ENCODE measurements at regions not wholly inside any gene's neighbourhood (a gene's known extent, or its start where the extent isn't known, plus 50 kb on each side); places are given as distances from the start of the nearest gene placed in this dataset.

DNA sequence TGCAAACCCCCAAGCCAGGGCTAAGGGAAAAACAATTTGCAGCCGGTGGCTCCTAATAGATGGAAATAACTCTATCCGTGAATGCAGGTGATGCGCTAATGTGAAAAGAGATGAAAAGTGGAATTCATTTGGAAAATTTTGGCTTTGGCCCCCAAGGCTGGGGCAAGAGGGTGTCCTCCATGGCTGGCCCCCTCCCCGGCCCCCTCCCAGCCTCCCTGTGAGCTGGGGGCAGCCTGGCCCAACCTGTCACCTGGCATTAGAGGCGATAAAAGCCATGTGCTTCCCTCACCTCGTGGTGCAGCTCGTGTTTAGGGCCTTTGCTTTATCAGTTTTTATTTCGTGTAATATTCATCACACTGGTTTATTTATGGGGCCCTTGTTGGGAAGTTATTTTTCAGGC lies 267.2 kb downstream of the ENGASE start:
- no peak for DNase-seq (ENCODE audit: low read depth)

DNA sequence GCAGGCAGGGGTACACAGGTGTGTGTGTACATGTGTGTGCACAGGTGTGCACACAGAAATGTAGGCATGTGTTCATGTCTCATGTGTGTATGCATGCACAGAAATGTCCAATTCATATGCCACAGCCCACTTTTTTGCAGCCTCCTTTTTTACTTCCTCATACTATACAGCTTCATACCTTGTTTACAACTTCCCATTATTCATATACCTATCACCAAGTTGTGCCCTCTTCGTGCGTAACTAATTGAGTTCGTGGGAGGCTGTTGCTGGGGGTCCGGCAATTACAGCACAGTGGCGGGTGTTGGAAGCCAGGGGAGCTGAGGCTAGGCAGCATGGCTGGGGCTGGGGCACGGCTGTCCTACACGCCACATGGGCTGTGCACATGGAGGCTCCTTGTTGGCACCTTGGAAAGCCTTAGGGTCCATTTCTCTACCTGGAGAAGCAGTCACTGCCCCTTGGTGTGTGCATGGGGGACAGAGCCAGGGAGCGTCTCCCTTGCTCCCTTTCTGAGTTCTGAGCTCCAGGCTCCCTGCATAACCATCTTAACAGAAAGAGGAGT lies 266.7 kb downstream of the ENGASE start:
- DNase-seq (ENCODE audit: low read depth) = no peak

DNA sequence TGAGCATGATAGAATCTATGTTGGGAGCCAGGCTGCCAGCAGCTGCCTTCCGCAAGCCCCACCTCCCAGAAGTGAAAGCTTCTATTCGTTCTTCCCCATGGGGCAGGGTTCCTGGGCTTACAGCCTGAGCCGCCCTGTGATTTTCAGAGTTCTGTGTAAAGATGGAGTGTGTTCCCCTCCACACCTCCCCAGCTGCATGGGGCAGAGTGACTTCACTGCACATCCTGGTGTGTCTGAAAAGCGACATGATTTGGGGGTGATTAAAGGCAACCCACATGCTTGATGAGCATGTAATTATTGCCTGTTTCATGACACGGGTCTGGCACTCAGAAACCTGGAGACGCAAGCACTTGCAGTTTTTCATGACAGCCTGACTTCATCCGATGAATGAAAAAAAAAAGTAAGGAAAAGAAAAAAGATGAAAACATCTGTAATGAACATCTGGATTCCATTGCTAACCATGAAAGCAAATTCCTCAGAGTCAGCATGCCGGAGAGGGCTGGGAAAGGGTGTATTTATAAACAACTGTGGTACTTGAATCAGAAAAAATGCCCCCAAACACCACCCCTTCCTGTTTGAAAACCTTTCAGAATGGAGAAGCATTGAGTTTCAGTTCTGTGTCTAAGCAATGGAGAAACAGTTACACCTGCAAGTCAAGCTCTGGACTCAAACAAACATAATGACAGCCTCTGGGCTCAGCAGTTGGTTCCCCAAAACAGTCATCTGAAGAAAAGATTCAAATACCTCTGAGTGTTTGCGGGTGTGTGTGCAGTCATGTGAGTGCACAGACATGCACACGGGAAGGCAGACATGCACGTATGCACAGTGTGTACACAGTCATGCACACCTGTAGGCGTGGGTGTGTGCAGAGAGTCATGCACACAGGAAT lies 266.0 kb downstream of the ENGASE start:
- no peak for DNase-seq (ENCODE audit: low read depth)

DNA sequence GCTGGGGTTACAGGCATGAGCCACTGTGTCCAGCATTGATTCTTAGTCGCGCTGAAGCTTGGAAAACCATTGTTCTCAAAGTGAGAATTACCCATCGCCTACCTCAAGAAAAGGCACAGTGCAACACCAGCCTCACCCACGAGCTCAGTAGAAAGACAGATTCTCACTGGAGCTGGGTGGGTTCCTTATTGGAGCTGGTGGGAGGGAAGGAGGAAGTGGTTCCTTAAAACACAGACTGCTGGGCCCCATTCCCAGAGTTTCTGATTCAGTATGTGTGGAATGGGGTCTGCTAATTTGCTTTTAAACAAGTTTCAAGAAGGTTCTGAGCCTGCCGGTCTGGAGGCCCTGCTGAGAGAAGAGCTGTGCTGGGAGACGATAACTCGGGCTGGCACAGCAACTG lies 264.7 kb downstream of the ENGASE start:
- no peak for DNase-seq (ENCODE audit: low read depth)

DNA sequence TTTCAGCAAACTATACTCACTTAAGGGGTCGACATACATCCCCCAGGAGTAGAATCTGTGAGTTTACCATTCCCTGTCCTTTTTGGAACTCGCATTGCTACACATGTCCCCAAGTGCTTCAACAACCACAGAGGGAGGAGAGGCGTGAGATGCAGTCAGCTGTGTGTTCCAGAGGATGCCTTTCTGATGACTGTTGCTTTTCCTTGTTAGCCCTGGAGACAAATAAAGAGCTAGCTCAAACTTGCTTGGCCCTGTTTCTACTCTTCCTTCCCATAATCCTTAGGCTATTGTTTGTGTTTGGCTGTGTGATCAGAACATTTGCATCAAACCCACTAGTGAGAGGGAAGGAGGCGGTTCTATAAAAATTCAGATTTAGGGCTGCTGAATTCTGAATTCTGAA lies 264.0 kb downstream of the ENGASE start:
- DNase-seq (ENCODE audit: low read depth) = no peak

DNA sequence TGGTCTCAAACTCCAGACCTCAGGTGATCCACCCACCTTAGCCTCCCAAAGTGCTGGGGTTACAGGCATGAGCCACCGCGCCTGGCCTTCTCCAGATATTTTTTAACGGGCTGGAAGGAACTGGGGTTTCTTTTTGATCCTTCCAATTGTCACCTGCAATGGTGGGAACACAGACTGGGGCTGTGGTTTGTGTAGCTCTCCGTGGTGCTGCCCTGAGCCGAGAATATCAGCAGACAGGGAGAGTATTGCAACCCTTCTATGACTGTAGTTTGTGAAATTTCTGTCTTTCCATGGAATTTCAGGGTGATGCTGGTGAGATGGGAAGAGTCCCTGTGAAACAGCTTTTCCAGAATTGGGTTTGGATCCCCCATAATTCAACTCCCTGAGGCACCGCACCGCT lies 263.5 kb downstream of the ENGASE start:
- no peak for DNase-seq (ENCODE audit: low read depth)

DNA sequence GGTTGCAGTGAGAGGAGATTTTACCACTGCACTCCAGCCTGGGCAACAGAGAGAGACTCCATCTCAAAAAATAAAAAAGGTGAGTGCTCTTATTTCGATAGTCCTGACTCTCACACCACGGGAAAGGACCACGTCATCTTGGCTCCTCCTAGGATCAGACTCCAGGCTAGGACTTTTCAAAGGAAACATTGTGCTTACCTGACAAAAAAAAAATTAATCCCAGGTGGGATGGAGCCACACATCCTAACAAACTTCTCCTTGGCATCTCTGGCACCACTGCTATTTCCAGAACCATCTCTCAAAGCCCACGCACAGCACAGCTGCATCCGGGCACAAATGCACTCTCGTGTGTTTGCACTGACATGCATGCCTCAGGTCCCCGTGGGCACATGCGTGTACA lies 262.4 kb downstream of the ENGASE start:
- no peak for DNase-seq (ENCODE audit: low read depth)

DNA sequence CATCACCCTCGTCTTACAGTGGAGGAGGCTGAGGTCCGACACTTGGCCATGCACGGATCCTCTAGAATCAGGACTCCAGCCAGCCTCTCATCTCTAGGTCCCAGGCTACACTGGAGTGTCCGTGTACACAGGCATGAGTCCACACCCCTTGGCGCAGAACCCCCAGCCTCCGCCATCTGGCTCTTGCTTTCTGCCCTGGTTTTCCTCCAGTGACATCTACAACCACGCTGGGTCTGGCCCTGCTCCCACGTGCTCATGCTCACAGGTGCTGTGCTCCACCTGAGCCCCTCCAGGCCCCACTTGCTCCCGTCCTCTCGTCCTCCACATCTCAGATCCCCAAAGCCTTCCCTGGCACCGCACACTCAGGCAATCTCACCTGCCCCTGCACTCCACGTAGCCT lies 260.8 kb downstream of the ENGASE start:
- DNase-seq (ENCODE audit: low read depth) = no peak

DNA sequence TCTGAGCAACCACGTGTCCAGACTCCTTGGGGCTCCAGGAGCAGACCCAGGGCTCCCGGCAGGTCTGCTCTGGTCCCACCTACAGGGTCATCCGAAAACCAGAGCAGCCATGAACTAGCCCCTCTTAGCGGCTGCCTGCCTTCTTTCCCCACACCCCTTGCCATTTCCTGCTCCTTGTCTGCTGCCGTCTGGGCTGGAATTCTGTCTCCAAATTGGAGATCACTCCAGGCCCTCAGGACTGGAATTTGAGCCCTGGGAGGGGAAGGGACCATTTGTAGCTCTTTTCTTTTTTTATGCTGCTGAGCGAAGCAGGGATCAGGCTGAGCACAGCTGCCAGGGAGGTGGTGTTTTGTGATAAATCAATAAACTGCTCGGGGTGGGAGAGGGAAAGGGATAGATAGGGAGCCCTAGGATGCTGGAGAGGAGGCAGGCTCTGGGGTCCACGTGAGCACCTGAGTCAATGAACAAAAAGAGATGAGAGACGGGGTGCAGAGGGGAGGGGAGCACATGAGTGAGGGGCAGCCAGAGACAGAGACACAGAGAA lies 257.5 kb downstream of the ENGASE start:
- DNase-seq (ENCODE audit: low read depth) = no peak

DNA sequence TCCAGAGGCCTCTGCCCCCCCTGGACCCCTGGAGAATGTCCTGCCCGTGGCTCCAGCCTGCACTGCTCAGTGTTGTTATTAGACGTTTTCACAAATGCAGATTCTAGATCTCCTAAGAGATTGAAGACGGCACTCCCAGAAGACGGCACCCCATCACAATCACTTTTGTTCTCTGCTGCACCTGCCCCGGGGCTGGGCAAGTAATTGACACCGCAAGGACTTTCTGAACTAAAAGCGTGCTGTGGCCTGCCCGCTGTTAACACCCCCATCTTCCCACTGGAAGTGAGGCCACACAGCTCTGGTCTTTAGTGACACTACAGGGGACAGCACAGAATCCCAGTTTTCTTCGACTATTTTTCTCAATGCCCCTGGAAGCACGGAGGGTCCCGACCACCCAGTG lies 256.9 kb downstream of the ENGASE start:
- no peak for DNase-seq (ENCODE audit: low read depth)

DNA sequence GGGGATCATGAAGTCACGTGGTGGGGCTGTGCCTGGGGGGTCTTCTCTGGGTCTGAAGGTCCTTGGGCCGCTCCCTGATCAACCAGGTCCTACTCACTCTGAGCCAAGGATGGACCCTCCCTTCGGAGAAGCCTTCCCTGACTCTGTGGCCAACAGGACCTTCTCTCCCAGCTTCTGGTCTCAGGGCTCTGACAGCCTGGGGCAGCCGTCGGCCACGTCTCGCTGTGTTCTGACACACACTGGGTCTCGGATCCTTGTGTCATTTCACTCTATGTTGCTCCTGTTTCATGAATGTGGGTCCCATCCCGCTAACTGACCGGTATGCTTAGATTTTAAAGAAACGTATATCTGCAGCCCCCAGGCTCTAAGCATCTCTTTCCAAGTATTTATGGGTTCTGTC lies 256.1 kb downstream of the ENGASE start:
- DNase-seq (ENCODE audit: low read depth) = no peak

DNA sequence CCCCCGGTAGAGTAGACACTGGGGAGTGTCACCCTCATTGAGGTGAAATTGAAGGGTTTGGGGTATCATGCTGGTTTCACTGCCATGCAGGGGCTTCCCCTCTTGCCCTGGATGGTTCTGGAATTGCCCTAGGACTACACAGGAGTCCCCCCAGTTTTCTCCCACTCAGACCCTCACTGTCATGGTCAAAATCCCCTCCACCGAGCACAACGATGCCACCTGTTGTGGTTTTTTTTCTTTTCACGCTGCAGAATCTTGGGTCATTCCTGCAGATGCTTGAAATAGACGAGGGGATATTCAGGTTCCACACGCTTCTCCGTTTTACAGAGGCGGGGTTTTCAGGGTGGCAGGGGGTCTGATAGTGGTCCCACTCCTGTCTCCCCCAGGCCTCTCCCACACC lies 255.6 kb downstream of the ENGASE start:
- no peak for DNase-seq (ENCODE audit: low read depth)

DNA sequence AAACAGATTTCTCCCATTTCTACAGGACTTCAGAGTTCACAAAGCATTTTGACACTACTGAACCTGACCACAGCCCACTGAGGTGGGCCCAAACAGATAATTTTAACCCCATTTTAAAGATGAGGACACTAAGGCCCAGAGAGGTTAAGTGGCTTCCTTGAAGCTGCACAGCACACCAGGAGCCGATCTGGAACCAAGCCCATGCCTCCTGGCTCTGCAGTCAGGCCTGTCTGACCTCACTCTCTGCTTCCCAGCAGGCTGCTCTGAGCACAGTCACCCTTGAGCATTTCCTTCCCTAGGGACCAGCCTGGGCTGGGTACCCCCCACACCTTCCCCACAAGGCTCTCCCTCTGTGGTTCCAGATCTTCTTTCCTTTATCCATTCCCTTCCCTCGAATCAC lies 252.2 kb downstream of the ENGASE start:
- DNase-seq (ENCODE audit: low read depth) = no peak

DNA sequence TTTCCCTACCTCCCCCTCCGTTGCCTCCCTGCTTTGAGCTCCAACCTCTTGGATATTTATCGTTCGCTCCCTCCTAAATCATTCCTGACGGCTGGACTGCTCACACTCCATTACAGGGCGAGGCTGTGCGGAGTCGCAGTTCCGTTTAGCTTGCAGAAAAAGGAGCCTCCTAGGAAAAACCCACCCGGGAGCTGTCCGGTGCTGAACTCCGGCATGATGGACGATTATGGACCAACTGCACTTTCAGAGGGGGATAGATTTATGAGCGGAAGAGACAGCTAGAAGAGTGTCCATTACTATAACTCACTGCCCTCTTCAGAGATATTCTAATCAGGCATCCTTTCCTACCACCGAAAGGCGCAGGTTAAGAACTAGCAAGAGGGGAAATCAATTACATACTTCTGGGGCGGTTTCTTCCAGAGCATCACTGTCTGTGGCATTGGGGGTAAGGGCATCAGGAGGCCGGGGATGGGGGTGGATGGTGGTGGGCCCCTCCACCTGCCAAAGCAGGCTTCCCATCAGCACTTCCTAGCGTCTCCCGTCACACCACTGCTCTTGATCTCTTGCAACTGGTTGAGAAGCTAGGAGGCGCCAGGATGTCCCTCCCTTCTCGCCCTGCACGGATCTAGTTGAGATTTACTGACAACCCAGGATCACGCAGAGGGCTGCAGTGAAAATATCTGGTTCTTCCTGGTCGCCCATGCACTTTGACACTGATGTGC lies 251.2 kb downstream of the ENGASE start:
- no peak for DNase-seq (ENCODE audit: low read depth)

DNA sequence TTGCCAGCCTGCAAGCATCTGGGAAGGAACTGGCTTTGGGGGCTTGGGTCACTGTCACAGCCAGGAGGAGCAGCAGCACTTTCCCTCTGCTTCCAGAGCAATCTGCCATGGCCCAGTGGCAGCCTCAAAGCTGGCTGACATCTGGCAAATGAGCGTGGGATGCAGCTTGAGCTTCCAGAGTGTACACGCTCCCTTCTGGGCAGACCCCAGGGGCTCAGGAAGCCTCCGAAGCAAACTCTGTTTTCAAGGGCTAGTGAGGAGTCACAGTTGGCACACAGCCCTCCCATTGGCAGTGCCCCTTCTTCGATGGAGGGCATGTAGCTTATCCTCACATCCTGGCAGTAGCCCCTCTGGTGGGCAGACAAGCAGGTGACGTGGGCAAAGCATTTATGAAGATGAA lies 249.6 kb downstream of the ENGASE start:
- no peak for DNase-seq (ENCODE audit: low read depth)

DNA sequence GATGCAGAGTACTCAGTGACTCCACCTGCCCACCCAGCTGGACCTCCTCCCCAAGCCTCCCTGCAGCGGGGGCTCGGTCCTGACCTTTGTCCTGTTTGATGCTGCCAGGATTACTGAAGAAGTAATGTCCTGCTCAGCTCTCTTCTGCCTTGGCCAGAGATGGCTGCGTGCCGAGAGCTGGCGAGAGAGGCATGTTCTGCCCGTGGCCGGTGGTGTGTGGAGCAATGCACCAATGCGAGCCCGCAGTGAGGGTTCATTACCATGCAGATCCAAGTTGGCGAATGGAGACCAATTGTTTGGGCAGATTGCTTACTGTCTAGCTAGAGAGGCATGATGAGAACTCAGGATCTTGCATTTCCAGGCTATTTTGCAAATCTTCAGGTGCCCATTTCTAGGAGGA lies 248.9 kb downstream of the ENGASE start:
- DNase-seq (ENCODE audit: low read depth) = no peak

DNA sequence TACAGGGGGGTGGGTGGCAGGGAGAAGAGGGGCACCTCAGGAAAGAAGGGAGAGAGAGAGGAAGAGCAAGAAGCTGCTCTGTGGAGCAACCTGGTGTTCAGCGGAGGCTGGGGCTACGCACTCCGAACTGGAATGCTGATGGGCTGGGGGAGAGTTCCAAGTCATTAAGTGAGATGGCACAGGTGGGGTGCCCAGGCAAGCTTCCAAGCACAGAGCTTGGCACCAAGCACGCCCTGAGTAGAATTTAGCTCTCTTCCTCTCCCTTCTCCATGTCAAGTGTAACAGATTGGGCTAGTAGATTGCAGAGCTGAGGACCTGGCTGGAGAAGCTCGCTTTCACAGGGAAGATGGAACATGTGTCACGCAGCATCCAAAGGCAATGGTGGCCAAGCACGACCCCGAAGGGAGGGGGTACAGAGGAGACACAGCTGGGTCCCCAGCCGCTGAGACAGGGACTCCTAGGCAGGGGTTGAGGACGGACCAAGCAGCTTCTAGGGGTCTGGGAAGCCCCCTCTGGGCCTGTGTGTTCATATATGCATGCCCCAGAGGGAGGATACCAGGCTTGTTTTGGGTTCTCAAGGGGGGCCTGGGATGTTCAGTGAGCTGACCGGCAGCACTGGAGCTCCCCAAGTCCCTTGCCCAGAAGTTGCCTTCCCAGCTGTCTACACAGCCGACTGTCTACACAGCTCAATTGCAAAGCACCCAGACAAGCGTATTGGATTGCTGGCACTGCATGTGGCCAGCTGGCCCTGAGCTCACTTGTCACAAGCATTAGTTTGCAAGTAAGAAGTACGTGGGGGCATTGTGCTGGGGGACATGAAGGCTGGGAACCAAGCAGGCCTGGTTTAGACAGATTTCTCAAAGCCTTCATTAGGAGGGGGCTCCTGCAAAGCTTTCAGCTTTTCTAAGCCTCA lies 247.8 kb downstream of the ENGASE start:
- no peak for DNase-seq (ENCODE audit: low read depth)

DNA sequence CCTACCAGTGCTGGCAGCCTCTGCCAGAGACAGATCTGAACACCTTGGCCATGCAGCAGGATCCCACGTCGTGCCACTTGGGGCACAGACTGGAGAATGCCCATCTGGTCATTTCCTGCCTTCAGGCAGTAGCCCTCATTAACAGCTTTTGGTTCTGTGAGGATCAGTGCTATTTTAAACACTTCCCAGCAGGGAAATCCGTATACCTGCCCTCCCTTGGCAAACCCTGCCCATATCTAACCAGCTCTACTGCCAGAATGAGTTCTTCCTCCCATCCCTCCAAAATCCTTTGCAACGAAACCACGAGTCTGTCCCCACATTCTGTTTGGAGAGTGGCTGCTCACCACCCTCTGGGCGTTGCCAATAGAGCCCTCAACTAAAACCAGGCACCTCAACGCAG lies 245.7 kb downstream of the ENGASE start:
- no peak for DNase-seq (ENCODE audit: low read depth)

DNA sequence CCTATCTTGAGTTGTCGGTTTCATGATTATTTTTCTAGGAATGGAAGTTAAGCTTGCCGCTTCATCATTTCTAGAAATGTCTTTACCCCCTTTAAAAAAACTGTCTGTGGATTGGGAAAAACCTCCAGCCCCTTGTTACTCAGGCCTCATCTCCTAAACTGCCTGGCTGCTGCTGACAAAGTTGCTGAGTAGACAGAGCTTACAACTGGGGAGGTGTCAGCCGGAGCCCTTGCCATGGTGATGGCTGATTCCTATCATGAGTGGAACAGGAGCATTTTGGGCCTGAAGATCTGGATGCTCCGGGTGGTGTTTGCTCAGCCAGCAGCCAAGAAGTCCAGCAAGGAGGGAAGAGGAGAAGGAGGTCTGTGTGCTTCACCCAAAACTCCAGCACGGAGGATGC lies 243.3 kb downstream of the ENGASE start:
- no peak for DNase-seq (ENCODE audit: low read depth)

DNA sequence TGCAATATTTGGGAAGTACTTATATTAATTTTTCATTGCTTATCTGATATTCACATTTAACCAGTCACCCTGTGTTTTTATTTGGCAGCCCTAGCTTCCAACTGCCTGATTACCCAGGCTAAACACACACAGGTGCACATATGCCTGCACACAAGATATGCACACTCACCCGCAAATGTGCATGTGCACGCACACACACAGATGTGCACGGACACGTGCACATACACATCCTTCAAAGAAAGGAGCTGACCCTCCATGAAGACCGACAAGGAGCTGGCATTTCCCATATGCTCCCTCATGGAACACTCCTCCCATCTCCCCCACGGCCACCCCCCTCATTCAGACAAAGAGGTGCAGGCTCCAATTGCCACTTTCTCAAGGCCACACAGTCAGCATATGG lies 242.2 kb downstream of the ENGASE start:
- no peak for DNase-seq (ENCODE audit: low read depth)

DNA sequence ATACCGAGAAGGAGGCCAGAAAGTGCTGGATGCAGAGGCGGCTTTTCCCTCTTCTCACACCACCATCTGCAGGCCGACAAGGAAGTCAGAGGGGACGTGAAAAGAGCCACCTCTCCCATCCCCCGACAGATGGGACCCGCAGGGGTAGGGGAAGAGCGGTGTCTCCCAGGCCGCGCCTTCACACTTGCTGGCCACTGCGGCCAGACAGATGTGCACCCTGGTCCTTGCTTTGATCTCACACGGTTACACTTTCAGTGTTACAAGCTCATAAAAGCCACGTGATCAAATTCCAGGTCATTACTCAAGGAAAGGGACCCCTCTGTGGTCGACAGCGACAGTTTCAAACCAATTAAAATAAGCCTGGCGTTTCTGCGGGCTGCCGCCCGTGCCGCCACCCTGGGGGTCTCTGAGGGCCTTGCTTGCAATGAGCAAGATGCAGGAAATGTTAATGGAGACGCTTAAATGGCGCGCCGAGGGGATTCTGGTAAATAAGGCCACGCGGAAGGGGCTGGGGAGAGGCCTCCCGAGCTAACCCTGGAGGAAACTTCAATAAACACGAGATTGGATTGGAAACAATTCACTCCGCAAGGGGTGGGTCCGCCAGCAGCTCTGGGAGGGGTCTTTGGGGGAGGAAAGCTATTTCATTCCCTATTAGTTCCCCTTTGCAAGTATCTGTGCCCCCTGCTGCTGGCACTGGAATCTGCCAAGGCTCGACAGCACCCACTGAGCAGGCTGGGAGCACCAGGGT lies 240.9 kb downstream of the ENGASE start:
- DNase-seq (ENCODE audit: low read depth) = no peak
